Fibroblast of the conjunctiva (primary cell): ENCODE measurements at regions not wholly inside any gene's neighbourhood (a gene's known extent, or its start where the extent isn't known, plus 50 kb on each side); places are given as distances from the start of the nearest gene placed in this dataset.

ENCODE experiments used
- DNase-seq: peaks from one replicate; pipeline ENCODE4 v3.0.0-alpha.2; 2010; ENCODE audit warnings: low read depth

GRCh38 chr6:44715188-44715587, 327.7 kb downstream of the CDC5L start:
- DNase-seq: no peak

GRCh38 chr6:44715925-44716324, 328.4 kb downstream of the CDC5L start:
- DNase-seq: no peak

- no peak for DNase-seq
Measured at GRCh38 chr6:44717431-44717830, 329.9 kb downstream of the CDC5L start.

GRCh38 chr6:44721954-44722578, 334.6 kb downstream of the CDC5L start:
- no peak for DNase-seq

- no peak for DNase-seq
Measured at GRCh38 chr6:44722736-44723135, 335.2 kb downstream of the CDC5L start.

GRCh38 chr6:44723439-44724197, 336.1 kb downstream of the CDC5L start:
- no peak for DNase-seq

GRCh38 chr6:44725070-44725469, 337.6 kb downstream of the CDC5L start:
- no peak for DNase-seq

GRCh38 chr6:44727651-44728630, 340.4 kb downstream of the CDC5L start:
- no peak for DNase-seq

GRCh38 chr6:44730771-44731391, 343.4 kb downstream of the CDC5L start:
- no peak for DNase-seq

GRCh38 chr6:44731485-44732095, 344.1 kb downstream of the CDC5L start:
- DNase-seq: no peak

- DNase-seq: no peak
Measured at GRCh38 chr6:44732243-44732642, 344.7 kb downstream of the CDC5L start.

GRCh38 chr6:44733126-44733525, 345.6 kb downstream of the CDC5L start:
- no peak for DNase-seq

GRCh38 chr6:44733868-44734267, 346.4 kb downstream of the CDC5L start:
- no peak for DNase-seq

GRCh38 chr6:44734886-44735629, 347.6 kb downstream of the CDC5L start:
- no peak for DNase-seq

GRCh38 chr6:44735630-44735963, 348.1 kb downstream of the CDC5L start:
- DNase-seq: no peak

GRCh38 chr6:44737341-44737740, 349.8 kb downstream of the CDC5L start:
- no peak for DNase-seq

GRCh38 chr6:44737829-44738528, 350.5 kb downstream of the CDC5L start:
- DNase-seq: no peak

- DNase-seq: peak; percentile 67
Measured at GRCh38 chr6:44738601-44739146, 351.2 kb downstream of the CDC5L start.

- DNase-seq: no peak
Measured at GRCh38 chr6:44739181-44739580, 351.7 kb downstream of the CDC5L start.

- DNase-seq: no peak
Measured at GRCh38 chr6:44740566-44741120, 353.1 kb downstream of the CDC5L start.
